HepG2 (cell line): ENCODE measurements at regions not wholly inside any gene's neighbourhood (a gene's known extent, or its start where the extent isn't known, plus 50 kb on each side); places are given as distances from the start of the nearest gene placed in this dataset.

Experiments used
- JARID2 ChIP-seq: sonication (generic); formaldehyde crosslinking; IDR thresholded peaks from 2 replicates; pipeline ENCODE4 v1.8.1; 2023; ENCODE audit warnings: missing genetic modification reagents, inconsistent platforms; ENCODE audit not compliant: insufficient replicate concordance
- KDM5B ChIP-seq: sonication (generic); formaldehyde crosslinking; IDR thresholded peaks from 2 replicates; pipeline ENCODE4 v1.4.0; 2020; ENCODE audit warnings: missing genetic modification reagents, mild to moderate bottlenecking, borderline replicate concordance
- MAFF ChIP-seq: IDR thresholded peaks from 2 replicates; pipeline ENCODE4 v1.6.1; 2011; ENCODE audit warnings: low read depth, low read length, improper control_type of control experiment
- MYC ChIP-seq: sonication (generic); formaldehyde crosslinking; IDR thresholded peaks from 2 replicates; pipeline ENCODE4 v1.9.0; 2021; ENCODE audit warnings: missing genetic modification reagents, borderline replicate concordance
- POLR2A ChIP-seq, 2 experiments: IDR thresholded peaks; 2 replicates each; pipeline ENCODE4 v1.6.1; 2011; ENCODE audit warnings: low read depth in 2 of 2, low read length in 2 of 2, mild to moderate bottlenecking in 1 of 2, moderate library complexity in 1 of 2; ENCODE audit not compliant: insufficient read depth in 1 of 2
- SKI ChIP-seq: fragments of 450-650 bp; IDR thresholded peaks from one replicate; pipeline ENCODE4 v1.6.1; 2018; ENCODE audit warnings: mild to moderate bottlenecking; ENCODE audit not compliant: partially characterized antibody
- ZEB1 ChIP-seq: IDR thresholded peaks from 2 replicates; pipeline ENCODE4 v1.6.1; 2012; ENCODE audit warnings: mild to moderate bottlenecking, low read depth, inconsistent platforms; ENCODE audit not compliant: insufficient replicate concordance
- ZNF879 ChIP-seq: sonication (generic); formaldehyde crosslinking; IDR thresholded peaks from 2 replicates; pipeline ENCODE4 v1.8.1; 2023; ENCODE audit warnings: missing genetic modification reagents
- ZSCAN29 ChIP-seq: sonication (generic); formaldehyde crosslinking; conservative IDR thresholded peaks from 2 replicates; pipeline ENCODE4 v1.4.0; 2020; ENCODE audit warnings: mild to moderate bottlenecking, missing genetic modification reagents
- TF ChIP-seq, protein P1 (sequence below): sonication (generic); formaldehyde crosslinking; IDR thresholded peaks from 2 replicates; pipeline ENCODE4 v1.5.0; 2020; ENCODE audit warnings: mild to moderate bottlenecking, missing genetic modification reagents, moderate library complexity
- TF ChIP-seq, protein P2 (sequence below): IDR thresholded peaks from 2 replicates; pipeline ENCODE4 v1.6.1; 2012; ENCODE audit warnings: inconsistent platforms

DNA sequence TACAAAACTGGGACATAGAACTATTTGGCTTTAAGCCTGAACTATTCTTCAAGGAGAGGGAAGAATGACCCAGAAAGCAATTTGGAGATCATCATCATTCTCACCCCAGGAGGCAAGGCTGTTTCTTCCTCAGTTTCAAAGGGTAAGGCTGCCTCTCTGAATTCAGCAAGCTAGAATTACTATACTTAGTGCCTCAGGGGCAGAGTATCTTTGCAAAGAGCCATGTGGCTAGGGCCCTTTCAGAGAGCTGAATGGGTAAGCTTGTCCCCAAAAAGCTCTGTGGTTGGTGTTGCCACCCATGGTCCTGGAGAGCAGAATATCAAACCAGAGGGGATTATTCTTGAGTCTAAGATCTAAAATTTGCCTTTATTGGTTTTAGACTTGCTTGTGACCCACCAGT is 720.3 kb upstream of the ARPP21 start:
- TF ChIP-seq KDM5B (no peak), SKI (no peak), ZSCAN29 (no peak), MYC (no peak), POLR2A (IDR thresholded peaks at IDR 0.05; ENCODE audit: insufficient read depth in 1 of 2, low read depth in 2 of 2, low read length in 2 of 2) (no peak), JARID2 (CRISPR knock-in tag) (no peak), MAFF (no peak), ZEB1 (no peak), ZNF879 (CRISPR knock-in tag) (no peak)
- TF ChIP-seq, protein P1, sequence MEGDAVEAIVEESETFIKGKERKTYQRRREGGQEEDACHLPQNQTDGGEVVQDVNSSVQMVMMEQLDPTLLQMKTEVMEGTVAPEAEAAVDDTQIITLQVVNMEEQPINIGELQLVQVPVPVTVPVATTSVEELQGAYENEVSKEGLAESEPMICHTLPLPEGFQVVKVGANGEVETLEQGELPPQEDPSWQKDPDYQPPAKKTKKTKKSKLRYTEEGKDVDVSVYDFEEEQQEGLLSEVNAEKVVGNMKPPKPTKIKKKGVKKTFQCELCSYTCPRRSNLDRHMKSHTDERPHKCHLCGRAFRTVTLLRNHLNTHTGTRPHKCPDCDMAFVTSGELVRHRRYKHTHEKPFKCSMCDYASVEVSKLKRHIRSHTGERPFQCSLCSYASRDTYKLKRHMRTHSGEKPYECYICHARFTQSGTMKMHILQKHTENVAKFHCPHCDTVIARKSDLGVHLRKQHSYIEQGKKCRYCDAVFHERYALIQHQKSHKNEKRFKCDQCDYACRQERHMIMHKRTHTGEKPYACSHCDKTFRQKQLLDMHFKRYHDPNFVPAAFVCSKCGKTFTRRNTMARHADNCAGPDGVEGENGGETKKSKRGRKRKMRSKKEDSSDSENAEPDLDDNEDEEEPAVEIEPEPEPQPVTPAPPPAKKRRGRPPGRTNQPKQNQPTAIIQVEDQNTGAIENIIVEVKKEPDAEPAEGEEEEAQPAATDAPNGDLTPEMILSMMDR (CRISPR knock-in tag): no peak
- TF ChIP-seq, protein P2, sequence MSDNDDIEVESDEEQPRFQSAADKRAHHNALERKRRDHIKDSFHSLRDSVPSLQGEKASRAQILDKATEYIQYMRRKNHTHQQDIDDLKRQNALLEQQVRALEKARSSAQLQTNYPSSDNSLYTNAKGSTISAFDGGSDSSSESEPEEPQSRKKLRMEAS: no peak
